Suprapubic skin (tissue), 4 donors: ENCODE measurements at regions not wholly inside any gene's neighbourhood (a gene's known extent, or its start where the extent isn't known, plus 50 kb on each side); places are given as distances from the start of the nearest gene placed in this dataset.

ENCODE experiments used
- DNase-seq, 2 donors: peaks; one replicate each; pipeline ENCODE4 v3.0.0-alpha.2; 2019; ENCODE audit warnings: low spot score in 2 of 2
- H3K27ac ChIP-seq: fragments of 200-600 bp; sonication (generic); one replicate; pipeline ENCODE4 v1.5.1; 2019
- H3K27me3 ChIP-seq: fragments of 200-600 bp; sonication (generic); one replicate; pipeline ENCODE4 v1.5.1; 2019
- H3K36me3 ChIP-seq: fragments of 200-600 bp; sonication (generic); one replicate; pipeline ENCODE4 v1.5.1; 2019
- H3K4me1 ChIP-seq: fragments of 200-600 bp; sonication (generic); one replicate; pipeline ENCODE4 v1.5.1; 2019
- H3K4me3 ChIP-seq: fragments of 200-600 bp; sonication (generic); one replicate; pipeline ENCODE4 v1.5.1; 2019; ENCODE audit warnings: mild to moderate bottlenecking
- H3K9me3 ChIP-seq: fragments of 200-600 bp; sonication (generic); one replicate; pipeline ENCODE4 v1.5.1; 2019
- EP300 ChIP-seq: sonication (generic); formaldehyde crosslinking; IDR thresholded peaks from one replicate; pipeline ENCODE4 v1.6.1; 2017; ENCODE audit warnings: antibody characterized with exemption
- POLR2A ChIP-seq, 2 donors: fragments of 450-650 bp; IDR thresholded peaks; one replicate each; pipeline ENCODE4 v1.6.1; 2017; ENCODE audit warnings: antibody characterized with exemption in 2 of 2, mild to moderate bottlenecking in 2 of 2, moderate library complexity in 2 of 2
- POLR2AphosphoS5 ChIP-seq, 3 donors: sonication (generic); formaldehyde crosslinking; IDR thresholded peaks; one replicate each; pipeline ENCODE4 v1.6.1; 2017; ENCODE audit warnings: antibody characterized with exemption in 3 of 3
- WGBS: methylation state at CpG from one replicate; pipeline ENCODE4 v1.1.5; 2018; 5-methylcytosine and 5-hydroxymethylcytosine counted together
- TF ChIP-seq, protein P1 (sequence below), 2 donors: fragments of 200-600 bp in 1 of 2; fragments of 450-650 bp in 1 of 2; sonication (generic) in 1 of 2; IDR thresholded peaks; one replicate each; pipeline ENCODE4 v1.5.1; 2016 to 2019; ENCODE audit warnings: antibody characterized with exemption in 2 of 2, mild to moderate bottlenecking in 1 of 2, moderate library complexity in 1 of 2

DNA sequence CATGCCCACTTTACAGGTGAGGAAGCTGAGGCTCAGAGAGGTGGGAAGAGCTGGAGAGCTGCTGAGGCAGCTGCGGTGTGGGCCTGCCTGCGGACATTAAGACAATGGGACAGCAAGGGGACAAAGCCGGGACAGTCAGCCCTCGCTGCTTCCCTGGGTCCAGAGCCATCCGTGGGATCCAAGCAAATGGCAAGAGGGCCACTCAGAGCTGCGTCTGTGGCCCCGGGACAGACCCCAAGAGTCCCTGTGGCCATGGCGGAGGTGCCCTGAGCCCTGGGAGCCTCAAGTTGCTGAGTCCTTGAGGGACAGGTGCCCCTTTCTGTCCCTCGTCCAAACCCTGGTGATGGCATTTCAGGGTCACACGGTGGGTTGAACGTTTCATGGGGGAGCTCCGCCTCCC lies 191.9 kb downstream of the OLFM1 start:
- H3K27me3 ChIP-seq, result peaks cover 51% of the 10 kb centered on the region
- no peaks in the 10 kb centered on the region for H3K36me3 ChIP-seq
- H3K9me3 ChIP-seq, result no peaks in the 10 kb centered on the region
- no peak overlapping the region for H3K27ac ChIP-seq
- H3K4me3 ChIP-seq, result no peak overlapping the region
- WGBS, result 89% methylated on average over 11 of the region's 12 CpGs
- H3K4me1 ChIP-seq, result peaks cover 17% of the 10 kb centered on the region
- TF ChIP-seq, protein P1, sequence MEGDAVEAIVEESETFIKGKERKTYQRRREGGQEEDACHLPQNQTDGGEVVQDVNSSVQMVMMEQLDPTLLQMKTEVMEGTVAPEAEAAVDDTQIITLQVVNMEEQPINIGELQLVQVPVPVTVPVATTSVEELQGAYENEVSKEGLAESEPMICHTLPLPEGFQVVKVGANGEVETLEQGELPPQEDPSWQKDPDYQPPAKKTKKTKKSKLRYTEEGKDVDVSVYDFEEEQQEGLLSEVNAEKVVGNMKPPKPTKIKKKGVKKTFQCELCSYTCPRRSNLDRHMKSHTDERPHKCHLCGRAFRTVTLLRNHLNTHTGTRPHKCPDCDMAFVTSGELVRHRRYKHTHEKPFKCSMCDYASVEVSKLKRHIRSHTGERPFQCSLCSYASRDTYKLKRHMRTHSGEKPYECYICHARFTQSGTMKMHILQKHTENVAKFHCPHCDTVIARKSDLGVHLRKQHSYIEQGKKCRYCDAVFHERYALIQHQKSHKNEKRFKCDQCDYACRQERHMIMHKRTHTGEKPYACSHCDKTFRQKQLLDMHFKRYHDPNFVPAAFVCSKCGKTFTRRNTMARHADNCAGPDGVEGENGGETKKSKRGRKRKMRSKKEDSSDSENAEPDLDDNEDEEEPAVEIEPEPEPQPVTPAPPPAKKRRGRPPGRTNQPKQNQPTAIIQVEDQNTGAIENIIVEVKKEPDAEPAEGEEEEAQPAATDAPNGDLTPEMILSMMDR (IDR thresholded peaks at IDR 0.05), result no peak
- TF ChIP-seq POLR2A (IDR thresholded peaks at IDR 0.05) (no peak), EP300 (no peak), POLR2AphosphoS5 (IDR thresholded peaks at IDR 0.05) (no peak)
- no peak for DNase-seq

DNA sequence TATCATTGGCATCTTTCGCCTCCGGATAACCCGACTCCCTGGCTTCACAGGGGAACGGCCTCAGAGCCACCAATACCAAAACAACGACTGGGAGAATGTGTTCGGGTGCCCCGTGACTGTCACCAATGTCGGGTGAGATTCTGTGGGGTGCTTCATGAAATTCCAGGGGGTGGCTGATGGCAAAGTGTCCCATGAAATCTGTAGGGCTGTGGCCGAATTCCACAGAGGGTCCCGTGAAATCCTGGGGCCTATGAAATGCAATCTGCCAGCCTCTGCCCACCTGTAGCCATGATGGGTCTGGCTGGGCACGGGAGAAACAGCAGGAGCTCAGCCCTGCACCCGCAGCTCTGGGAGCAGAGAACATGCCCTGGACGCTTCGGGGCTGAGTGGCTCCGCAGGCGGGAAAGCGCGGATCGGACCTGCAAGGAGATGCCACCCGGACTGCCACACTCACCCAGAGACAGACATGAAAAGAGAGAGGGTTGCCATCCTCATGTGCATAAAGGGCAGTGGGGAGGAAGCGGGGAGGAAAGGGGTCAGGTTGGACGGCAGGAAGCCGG lies 192.4 kb downstream of the OLFM1 start:
- no peak for TF ChIP-seq EP300
- TF ChIP-seq POLR2AphosphoS5 (IDR thresholded peaks at IDR 0.05), result no peak
- TF ChIP-seq POLR2A (IDR thresholded peaks at IDR 0.05), result no peak
- TF ChIP-seq, protein P1 (IDR thresholded peaks at IDR 0.05), result no peak
- 88% methylated on average over 23 of the region's 23 CpGs for WGBS
- H3K27ac ChIP-seq, result no peak overlapping the region
- no peak for DNase-seq
- H3K27me3 ChIP-seq, result peaks cover 47% of the 10 kb centered on the region
- H3K4me1 ChIP-seq, result peaks cover 17% of the 10 kb centered on the region
- H3K36me3 ChIP-seq, result no peaks in the 10 kb centered on the region
- no peaks in the 10 kb centered on the region for H3K9me3 ChIP-seq
- no peak overlapping the region for H3K4me3 ChIP-seq

DNA sequence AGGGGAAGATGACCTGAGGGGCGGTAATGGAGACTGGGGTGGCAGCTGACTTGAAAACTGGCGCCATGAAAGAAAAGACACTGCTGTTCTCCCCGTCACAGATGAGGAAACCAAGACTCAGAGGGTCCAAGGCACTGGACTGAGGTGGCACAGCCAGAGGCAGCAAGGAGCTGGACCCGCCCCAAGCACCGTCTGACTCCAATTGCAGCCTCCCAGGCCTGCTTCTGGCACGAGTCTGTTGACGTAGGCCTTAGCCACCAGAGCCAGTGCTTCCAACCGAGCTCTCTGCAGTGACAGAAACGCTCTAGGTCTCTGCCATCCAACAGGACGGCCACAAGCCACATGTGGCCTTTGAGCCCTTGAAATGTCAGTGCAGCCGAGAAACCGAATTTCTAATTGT lies 193.2 kb downstream of the OLFM1 start:
- Histone ChIP-seq H3K4me3 (no peak overlapping the region), H3K4me1 (peaks cover 17% of the 10 kb centered on the region), H3K9me3 (no peaks in the 10 kb centered on the region), H3K27ac (no peak overlapping the region), H3K36me3 (no peaks in the 10 kb centered on the region), H3K27me3 (peaks cover 40% of the 10 kb centered on the region)
- 81% methylated on average over 11 of the region's 12 CpGs for WGBS
- DNase-seq, result no peak
- TF ChIP-seq POLR2A (IDR thresholded peaks at IDR 0.05) (no peak), POLR2AphosphoS5 (IDR thresholded peaks at IDR 0.05) (no peak), EP300 (no peak)
- TF ChIP-seq, protein P1 (IDR thresholded peaks at IDR 0.05), result no peak

DNA sequence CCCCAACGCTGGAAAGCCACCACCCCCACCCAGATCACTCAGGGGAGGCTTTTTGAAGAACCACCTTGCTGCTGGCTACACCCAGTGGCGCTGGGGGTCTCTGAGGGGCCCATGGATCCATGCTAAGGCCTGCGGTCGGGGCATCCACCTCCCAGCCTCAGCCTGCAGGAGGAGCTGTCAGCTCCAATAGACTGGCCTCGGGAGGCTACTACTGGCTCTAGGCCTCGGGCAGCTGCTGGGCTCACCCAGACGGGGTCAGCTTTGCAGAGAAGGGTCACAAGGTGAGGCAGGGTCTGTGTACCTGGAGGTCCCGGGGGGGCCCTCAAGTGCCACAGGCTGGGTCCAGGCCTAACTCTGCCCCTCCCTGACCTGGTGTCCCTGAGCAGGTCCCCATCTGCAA lies 193.7 kb downstream of the OLFM1 start:
- DNase-seq, result no peak
- WGBS, result 80% methylated on average over 2 of the region's 8 CpGs

More for the DNA sequence above, 193.7 kb downstream of the OLFM1 start:
- Histone ChIP-seq H3K27ac (no peak overlapping the region), H3K27me3 (peaks cover 35% of the 10 kb centered on the region), H3K9me3 (no peaks in the 10 kb centered on the region), H3K4me1 (peaks cover 13% of the 10 kb centered on the region), H3K4me3 (no peak overlapping the region), H3K36me3 (no peaks in the 10 kb centered on the region)
- TF ChIP-seq POLR2AphosphoS5 (IDR thresholded peaks at IDR 0.05) (no peak), EP300 (no peak), POLR2A (IDR thresholded peaks at IDR 0.05) (no peak)
- TF ChIP-seq, protein P1 (IDR thresholded peaks at IDR 0.05), result no peak
